HG02852 (cell line): ENCODE measurements at regions not wholly inside any gene's neighbourhood (a gene's known extent, or its start where the extent isn't known, plus 50 kb on each side); places are given as distances from the start of the nearest gene placed in this dataset.
"Not testable (repeated sequence)": the region's sequence is repeated elsewhere in the genome, so short reads cannot be mapped to it uniquely, and the experiment has no call there.

Experiments used
- ATAC-seq: cut with Tn5 transposase; IDR thresholded peaks from one replicate; pipeline ENCODE4 v1.9.1; 2021; ENCODE audit warnings: mild to moderate bottlenecking, moderate library complexity; ENCODE audit not compliant: unreplicated experiment

- ATAC-seq = no peak
Measured at GRCh38 chr13:31605076-31605860, 134.1 kb upstream of the RXFP2 start.

- ATAC-seq = not testable (repeated sequence)
Measured at GRCh38 chr13:31607531-31607930, 131.8 kb upstream of the RXFP2 start.

DNA sequence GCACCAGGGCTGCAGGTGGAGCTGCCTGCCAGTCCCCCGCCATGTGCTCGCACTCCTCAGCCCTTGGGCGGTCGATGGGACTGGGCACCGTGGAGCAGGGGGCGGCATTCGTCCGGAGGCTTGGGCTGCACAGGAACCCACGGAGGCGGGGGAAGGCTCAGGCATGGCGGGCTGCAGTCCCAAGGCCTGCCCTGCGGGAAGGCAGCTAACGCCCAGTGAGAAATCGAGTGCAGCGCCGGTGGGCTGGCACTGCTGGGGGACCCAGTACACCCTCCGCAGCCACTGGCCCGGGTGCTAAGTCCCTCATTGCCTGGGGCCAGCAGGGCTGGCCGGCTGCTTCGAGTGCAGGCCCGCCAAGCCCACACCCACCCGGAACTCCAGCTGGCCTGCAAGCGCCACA lies 130.5 kb upstream of the RXFP2 start:
- not testable (repeated sequence) for ATAC-seq

- no peak for ATAC-seq
Measured at GRCh38 chr13:31610270-31610998, 128.9 kb upstream of the RXFP2 start.

GRCh38 chr13:31611214-31611613 lies 128.1 kb upstream of the RXFP2 start:
- no peak for ATAC-seq

- ATAC-seq = no peak
Measured at GRCh38 chr13:31614073-31614472, 125.3 kb upstream of the RXFP2 start.

DNA sequence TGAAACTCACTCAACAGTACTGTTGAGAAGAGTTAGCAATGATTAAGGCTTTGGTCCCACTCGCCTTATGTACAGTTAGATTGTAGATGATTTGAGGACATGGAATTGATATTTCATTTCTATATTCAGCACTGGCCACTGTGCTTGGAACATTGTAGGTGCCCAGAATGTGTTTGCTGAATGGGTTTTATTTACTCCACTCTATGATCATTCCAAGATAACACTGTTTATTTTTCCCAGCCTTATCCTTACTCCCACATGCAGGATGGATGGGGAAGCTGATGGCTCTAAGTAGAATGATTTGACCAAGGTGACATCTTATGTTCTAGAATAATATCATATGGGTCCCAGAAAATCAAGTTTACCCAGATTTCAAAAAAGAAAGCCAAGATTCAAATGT lies 124.6 kb upstream of the RXFP2 start:
- ATAC-seq = no peak

- ATAC-seq = no peak
Measured at GRCh38 chr13:31625115-31625514, 114.2 kb upstream of the RXFP2 start.

GRCh38 chr13:31627097-31627845 lies 112.1 kb upstream of the RXFP2 start:
- ATAC-seq = no peak

- ATAC-seq = no peak
Measured at GRCh38 chr13:31629085-31629780, 110.1 kb upstream of the RXFP2 start.

- no peak for ATAC-seq
Measured at GRCh38 chr13:31631071-31631470, 108.3 kb upstream of the RXFP2 start.

DNA sequence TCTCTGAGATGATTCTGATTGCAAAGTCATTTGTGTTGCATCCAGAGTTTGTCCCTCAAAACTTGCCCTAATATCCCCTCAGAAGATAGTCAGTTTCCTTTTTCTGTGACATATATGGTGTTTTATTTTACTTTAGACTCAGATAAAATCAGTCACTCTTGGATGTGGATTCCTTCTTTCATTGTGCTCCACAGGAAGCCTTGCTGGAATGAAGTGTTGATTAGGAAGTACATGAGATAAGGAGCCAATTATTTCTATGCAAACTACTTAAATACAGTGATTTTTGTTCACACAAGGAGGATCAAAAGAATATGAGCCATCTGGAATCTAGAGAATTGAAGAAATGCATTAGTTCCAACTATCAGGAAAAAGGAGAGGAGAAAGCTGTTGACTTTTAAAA lies 107.6 kb upstream of the RXFP2 start:
- no peak for ATAC-seq

- ATAC-seq = no peak
Measured at GRCh38 chr13:31638577-31638976, 100.7 kb upstream of the RXFP2 start.

- ATAC-seq = no peak
Measured at GRCh38 chr13:31639443-31640163, 99.7 kb upstream of the RXFP2 start.

- ATAC-seq = no peak
Measured at GRCh38 chr13:31649766-31650165, 89.6 kb upstream of the RXFP2 start.

DNA sequence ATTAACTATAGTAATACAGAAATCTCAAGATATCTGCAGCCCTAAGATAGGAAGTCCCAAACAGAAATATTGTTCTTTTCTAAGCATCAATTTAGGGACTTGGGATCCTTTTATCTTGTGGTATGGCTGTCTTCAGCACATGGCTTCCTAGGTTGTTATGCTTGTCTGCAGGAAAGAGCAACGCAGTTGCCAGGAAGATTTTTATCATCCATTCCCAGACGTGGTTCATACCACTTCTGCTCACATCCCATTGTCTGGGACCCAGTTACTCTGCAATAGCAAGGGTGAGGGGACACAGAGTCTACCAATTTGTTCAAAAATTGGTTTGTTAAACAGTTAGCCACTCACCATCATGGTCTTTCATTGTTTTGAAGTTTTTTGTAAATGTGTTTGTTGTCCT lies 85.6 kb upstream of the RXFP2 start:
- no peak for ATAC-seq

DNA sequence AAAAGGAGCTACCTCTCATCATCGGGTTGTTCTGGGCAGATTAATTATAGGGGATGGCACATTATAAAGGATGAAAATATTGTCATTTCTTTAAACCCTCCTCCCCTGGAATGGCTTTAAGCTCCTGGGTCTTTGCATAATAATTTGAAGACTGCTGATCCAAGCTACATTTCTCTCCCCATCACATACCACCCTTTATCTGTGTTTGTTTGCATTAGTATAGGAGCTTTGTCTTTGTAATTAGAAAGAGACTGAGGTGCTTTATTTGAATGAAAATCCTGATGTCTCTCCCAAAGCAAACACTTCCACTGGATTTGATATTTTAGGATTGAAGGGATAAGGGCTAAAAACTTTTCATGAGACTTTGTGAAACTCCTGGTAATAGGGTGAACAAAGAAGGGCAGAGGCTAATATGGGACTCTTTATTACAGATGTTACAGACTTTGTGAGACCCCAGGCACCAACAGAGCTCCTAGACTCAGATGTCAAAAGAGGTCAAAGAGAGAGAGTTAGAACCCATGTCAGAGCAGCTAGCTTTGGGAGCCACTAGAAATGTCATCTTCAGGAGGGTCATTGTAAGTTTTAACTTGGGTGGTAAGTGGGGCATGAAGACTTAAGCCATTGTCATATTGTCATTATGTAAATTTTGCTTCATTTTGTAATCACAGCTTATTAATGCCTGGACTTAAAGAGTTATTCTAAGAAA lies 75.3 kb upstream of the RXFP2 start:
- ATAC-seq = no peak

GRCh38 chr13:31670831-31671617 lies 68.3 kb upstream of the RXFP2 start:
- ATAC-seq = no peak

- no peak for ATAC-seq
Measured at GRCh38 chr13:31674051-31674450, 65.3 kb upstream of the RXFP2 start.
